ENCODE measurements at regions not wholly inside any gene's neighbourhood (a gene's known extent, or its start where the extent isn't known, plus 50 kb on each side); places are given as distances from the start of the nearest gene placed in this dataset.

DNA sequence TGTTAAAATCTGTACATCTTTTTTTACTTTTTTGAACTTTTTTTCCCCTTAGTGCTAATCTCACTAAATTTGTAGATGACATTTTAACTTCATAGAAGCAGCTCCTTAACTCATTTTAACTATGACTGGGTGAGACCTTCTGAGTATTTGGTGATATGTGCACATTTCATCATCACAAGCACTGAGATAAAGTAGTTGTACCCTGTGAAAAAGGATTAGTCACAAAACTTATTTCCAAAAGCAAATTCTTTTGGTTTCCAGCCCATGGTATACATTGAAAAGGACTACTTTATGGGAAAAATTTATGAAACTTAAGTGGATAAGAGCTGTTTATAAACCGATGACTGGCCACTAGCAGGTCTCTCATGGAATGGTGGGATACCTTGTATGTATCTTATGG is 581.5 kb downstream of the PLCL1 start:
- DNase-seq = no peak

DNA sequence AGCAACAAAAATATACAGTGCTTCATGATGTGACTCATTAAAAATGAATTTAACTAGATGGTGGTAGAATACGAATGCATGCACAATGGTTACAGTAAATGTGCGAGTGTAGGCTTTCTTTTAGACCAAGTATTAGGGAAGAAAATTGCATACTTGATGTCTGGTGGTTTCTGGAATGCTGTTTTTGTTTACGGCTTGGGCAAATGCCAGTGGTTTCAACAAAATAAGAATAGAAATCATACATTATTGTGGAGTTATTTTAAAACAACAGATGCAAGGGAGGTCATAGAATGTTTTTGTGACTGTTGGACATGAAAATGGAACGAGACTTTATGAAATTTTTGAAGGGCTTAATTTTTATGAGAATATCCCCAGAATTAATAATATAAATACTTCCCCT is 580.9 kb downstream of the PLCL1 start:
- no peak for DNase-seq

DNA sequence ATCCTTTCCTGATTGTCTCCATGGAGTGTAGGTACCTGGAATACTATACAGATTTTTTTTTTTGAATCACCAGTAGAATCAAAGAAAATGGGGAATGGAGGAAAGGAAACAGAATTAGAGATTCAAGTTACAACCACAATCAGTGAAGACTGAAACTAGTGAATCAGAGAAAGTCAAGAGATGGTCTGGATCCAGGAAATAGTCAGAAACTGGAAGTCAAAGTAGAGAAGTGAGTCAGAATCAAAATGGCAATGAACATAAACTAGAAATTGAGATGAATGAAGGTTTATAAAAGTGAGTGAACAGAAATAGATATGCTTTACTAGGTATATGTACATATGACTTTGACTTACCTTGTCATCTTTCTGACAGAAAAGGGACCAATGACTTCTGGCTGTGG is 579.0 kb downstream of the PLCL1 start:
- DNase-seq = no peak

DNA sequence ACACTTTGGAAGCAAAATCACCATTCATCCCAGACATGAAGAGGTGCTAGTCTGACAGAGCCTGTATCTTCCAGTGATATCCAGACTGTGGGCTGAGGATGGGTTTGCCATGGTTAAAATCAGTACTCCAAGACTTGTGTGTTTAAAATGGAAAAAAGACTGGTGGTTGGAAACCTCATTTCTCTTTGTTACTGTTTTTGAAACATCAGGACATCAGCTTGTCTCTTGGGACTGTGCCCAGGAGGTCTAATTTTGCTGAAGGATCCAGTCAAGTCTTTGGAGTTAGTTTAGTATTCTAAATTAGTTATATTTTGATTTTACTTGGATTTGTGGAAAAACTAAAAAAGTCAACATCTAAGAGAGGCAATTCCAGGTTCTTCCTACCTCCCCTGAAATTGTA is 578.4 kb downstream of the PLCL1 start:
- no peak for DNase-seq

DNA sequence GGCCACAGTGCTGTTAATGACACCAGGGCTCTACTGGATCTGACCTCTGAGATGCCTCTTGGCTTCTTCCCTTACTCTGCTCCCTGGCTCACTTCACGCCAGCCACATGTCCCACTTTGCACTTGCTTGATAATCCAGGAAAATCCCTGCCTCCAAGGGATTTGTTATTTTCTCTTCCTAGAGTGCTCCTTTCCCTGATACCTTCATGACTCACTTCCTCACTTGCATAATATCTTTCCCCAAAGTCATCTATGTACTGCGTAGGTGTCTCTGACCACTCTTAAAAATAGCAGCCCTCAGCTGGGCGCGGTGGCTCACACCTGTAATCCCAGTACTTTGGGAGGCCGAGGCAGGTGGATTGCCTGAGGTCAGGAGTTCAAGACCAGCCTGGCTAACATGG is 572.3 kb downstream of the PLCL1 start:
- no peak for DNase-seq

DNA sequence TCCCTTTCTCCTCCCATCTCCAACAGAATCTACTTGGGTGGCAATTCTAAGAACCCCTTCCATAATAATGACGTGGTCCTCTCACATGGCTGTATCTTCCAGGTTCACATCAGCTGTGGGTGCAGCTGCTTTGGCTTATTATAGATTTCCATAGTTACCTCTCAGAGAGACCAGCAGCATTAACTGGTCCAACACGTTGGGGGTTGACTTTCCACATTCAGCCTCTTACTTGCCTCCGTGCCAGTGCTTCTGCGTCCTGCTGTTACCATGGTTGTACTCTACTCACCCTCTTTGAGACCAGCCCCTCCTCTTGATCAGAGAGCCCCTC is 570.7 kb downstream of the PLCL1 start:
- no peak for DNase-seq

DNA sequence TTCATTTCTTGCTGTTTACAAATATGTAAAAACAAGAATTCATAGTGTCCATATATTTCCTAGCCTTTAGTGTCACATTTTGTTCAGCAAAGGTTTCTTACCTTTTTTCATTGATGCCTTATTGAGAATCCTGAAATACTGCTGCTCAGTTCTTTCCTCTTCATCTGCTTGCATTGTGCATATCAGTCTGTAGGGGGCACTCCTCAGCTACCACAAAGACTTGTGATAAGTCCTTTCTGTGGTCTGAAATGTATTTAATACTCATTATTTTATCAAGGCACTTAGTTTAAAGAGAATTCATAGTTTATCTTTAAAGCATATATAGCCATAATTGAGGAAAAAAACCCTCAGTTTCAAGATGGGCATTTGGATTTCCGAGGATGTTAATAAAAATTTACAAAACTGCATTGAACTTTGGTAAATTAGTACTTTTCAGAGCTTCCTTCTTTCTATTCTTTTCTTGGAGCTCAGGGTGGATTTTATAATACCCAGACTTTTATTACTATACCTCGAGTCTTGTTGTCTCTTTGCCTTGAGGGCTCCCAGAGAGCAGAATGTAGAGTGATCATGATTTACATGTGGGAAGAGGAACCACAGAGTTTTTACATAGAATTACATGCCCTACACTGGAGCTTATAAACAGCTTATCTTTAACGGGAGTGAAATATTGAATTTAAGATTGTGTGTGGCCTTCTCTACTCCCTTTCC is 570.1 kb downstream of the PLCL1 start:
- DNase-seq = peak; percentile 40

DNA sequence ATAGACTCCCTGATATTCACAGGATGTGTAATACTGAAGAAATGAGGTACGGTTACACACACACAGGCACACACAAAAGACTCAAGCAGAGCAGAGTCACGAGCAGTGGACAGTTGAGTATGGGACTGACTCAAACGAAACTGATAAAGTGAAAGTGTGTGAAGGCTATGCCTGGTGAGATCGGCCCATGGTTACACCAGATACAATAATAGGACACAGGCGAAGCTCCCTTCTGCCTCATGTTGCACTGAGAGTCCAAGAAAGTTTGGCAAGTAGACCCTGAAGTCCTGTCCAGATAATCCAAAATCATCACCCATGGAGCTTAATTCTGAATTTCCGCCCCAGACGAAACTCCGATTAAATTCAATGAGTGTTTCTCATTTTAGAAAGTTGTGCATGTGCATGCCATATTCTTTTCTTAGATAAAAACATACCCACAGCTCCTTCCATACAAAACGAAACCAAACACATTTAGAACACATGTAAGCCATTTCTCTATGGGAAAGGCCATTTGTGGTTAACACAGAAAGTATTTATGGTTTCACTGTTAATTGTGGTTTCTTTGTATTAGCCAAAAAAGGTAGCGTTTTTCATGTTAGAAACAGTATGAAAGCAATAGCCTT is 567.6 kb downstream of the PLCL1 start:
- DNase-seq = no peak

DNA sequence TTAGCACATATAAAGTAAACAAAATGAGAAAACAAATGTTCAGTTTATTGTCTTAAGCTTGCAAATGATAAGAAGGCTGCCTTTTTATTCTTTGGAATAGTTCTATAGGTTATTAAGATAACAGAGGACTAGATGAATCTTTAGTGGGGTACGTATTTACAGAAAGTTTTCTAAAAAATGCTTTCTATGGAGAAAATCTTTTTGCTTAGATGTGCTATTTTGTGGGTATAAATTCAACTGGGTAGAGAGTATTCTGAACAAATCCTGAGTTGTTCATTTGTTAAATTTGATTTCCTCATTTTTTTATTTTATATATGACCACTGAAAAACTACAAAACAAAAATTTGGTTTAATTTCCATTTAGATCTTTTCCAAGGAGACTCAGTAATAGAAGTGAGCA is 566.9 kb downstream of the PLCL1 start:
- no peak for DNase-seq

DNA sequence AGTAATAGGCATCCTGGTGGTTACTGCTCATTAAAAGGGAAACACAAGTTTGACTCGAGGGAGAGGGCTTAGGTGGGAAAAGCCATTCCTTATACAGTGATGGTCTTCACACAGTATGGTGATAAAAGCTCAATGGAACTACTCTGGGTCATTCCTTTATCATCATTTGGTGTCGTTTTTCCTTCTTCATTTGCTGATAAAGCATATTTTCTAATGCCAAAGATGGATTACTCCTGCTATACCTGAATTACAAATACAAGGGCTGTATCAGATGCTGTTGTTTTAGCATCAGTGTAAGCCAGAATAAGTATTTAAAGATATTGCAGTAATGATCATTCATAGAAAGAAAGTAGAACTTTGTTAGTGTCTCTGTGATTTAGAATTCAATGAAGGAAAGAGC is 563.7 kb downstream of the PLCL1 start:
- DNase-seq = no peak

DNA sequence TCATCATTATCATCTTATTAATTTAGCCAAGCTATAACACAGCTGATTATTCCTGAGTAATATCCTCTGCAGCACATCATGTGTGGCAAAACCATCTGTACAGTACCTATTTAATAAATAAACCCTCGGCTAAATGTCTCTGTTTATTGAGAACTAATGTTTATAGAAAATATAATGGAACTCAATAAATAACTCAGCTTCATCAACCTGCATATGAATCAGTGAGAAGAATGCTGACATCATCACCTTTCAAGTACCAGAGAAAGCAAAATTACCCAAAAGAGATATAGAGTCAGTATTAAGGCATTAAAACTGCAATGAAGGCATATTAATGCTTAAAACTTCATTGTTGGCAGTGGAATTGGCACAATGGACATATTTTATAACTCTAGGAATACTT is 558.3 kb downstream of the PLCL1 start:
- no peak for DNase-seq

DNA sequence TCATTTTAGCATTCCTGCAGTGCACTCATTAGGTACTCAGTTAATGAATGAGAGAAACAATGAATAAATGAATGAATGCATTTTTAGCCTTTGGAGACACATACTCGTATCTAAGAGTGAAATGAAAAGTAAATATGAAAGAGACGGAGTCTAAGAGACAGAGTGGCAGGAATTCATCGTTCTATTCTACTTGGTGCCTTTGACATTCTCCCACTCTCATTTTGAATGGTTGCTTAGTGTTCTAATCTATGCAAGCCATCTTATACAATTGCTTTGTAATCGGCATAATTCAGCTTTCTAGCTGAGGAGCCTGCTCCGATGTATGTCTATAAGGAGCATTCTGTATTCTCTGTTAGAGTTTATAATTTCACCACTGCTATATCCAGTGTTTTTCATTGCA is 554.9 kb downstream of the PLCL1 start:
- DNase-seq = no peak

DNA sequence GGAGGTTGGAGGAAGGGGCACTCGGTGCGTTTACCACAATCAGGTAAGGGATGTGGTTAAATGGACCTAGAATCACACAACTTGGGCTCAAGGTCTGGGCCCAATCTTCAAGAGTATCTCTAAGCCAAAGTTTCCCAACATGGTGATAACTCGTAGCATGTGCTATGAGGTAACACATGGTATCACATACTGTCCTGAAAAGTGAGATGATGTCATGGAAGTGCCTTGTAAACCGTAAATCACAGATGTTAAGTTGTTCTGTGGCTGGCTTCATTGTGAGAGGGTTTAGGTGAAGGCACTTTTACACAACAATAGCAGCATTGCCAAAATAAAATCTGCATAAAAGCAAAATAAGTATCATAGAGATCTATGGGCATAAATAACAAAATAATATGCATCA is 551.8 kb downstream of the PLCL1 start:
- no peak for DNase-seq

DNA sequence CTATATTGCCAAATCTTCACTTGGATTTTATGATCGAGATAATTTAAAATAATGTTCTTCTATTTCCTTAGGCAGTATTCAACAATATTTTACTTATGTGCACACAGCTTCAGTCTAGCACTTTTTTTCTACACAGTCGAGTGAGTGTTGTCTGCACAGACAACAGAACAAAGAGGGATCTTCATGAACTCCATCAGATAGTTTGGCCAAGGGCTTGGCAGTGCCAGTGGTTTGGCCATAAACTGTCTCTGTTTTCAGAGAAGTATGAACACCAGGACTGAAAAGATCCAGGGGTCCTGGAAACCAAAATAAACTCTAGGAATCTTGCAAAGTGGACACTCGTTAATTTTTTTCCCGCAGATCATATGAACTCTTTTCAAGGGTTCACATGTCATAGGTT is 547.3 kb downstream of the PLCL1 start:
- no peak for DNase-seq

DNA sequence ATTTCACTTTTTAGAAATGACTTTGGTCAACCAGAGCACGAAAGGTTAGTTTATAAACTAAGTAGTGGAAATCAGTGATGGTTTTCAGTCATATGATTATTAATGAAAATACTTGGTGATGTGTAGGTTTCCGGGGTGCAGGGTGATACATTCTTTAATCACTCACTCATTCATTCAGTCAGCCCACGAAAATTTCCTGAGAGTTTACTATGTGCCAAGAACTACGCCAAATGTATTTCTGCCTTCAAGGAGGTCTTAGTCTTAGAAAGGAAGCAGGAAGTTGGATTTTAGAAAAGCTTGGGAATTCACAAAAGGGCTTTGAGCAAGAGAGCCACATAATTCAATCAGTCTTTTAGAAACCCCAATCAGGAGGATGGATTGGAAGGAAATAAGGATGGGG is 543.6 kb downstream of the PLCL1 start:
- DNase-seq = no peak

DNA sequence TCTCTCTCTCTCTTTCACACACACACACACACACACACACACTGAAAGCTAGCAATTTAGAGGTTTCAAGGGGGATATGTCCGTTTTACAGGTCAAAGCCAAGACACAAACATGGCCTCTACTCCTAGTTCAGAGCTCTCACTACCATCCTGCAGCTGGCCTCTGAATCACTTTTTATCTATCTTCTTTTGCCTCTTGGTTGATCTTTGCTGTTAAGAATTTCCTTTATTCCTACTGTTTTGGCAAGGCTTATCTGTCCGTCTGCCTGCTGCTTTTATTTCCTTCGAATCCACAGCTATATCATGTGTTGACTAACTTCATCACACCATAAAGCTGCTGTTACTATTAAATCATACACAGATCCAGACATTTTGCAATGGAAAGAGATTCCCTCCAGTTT is 543.0 kb downstream of the PLCL1 start:
- DNase-seq = no peak

DNA sequence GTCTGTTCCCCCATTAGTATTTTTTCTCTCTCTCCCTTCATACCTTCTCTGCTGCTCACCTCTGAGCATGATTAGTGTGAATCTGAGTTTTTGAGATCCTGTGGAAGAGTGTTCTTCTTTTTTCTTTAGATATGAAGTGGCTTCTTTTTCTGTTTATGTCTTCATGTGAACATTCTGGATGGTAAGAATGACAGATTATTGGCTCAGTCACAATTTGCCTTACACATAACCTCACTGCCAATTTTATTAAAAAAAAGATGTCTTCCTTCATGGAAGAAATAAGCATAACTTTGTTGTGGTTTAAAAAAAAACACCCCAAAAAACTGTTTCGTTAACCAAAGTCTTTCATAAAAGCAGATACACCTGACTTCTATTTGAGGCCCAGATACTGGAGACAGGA is 539.1 kb downstream of the PLCL1 start:
- no peak for DNase-seq

DNA sequence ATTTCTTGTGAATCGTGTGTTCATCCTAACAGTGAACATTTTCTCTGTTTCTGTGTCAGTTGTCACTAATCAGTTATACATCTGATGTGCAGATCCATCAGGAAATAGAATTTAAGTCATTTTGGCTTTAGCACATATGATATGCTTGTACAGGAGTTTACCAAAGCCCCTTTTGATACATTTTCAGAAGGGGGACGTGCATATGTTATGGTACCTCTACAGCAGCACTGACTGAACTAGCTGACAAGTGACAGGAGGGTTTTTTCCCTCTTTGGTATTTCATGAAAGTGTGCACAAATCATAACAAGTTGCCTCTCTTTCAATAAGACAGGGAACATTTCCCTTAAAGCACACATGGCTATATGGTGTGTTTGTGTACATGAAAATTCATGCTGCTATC is 536.5 kb downstream of the PLCL1 start:
- no peak for DNase-seq

DNA sequence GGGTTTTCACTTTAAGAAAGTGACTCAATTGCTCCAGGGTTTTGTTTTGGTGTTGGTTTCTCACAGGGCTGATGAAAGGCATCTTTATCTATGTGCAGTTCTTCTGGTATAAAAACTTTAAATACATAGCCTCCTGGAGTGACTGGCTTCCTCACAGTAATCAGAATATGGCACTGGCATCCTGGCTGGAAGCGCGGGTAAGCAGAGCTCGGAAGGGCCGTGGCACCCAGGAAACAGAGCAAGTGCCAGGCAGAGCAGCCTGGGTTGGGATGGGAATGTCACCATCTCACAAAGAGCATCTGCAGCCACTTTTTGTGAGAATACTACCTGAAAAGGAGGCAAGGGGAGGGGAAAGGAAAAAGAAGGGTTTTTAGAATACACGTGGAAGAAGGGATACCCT is 534.7 kb downstream of the PLCL1 start:
- DNase-seq = no peak

DNA sequence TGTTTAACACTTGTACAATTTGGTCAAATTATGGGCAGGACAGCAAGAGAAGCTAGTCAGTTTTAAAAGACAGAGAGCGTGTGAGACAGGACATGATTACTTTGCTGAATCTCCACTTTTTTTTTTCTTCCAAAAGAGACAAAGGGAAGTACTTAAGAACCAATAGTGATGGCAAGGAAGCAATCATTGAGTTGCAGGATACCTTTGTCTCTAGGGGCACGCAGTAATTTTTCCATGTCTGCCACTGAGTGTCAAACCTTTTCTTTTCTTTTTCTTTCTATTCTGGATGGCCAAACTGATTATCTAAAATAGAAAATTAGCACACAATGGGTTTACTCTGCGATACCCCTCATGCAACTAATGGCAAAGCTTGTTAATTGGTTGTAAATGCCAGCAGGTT is 533.0 kb downstream of the PLCL1 start:
- DNase-seq = no peak

DNA sequence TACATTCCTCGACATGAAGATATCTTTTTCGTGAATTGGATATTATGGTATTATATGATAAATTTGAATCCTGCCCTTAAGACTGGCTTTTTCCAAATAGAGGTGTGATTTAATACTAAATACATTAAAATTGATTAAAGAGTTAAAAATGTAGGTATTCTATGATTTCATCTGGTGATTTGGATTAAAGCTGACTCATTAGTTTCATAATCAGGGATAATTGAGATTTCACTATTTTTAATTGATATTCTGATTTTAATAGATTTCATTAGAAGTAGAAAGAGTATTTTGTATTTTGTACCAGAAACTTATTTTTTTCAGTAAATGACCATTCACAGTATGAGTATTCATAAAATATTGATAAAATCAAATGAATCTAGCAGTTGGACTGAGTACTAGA is 524.1 kb downstream of the PLCL1 start:
- DNase-seq = no peak

DNA sequence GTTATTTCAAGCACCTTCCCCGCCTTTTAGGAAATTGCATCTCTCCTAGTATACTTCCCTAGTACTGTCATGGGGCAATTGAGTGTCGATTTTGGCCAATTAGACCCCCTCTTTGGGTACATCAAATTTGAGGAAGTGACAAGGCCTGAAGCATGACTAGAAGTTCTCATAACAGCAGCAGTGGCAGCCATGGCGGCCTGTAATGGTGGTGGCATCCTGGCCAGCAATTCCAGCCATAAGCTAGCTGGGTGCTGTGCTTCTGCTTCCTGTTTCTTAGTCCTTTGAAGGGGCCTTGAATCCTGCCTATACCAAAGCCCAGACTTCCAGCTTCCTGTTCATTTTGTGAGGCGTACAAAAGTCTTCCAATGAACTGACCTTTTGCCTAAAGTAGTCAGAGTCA is 523.1 kb downstream of the PLCL1 start:
- no peak for DNase-seq

DNA sequence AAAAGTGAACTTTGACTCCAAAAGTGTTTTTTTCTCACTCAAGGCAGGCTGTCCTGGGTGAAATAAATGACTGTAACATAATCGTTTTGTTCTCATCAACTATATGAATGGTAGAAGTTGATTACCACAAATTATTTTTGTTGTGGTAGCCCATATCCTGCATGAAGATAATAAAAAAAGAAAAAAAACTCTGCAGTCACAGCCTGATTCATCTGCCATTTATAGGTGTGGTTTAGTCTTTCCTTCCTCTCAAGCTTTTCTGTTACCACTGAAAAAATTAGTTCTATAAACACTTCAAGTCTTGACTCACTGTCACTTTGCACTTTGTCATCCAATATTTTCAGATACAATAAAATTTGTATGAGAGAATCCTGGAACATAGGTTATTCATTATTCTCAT is 522.0 kb downstream of the PLCL1 start:
- no peak for DNase-seq

DNA sequence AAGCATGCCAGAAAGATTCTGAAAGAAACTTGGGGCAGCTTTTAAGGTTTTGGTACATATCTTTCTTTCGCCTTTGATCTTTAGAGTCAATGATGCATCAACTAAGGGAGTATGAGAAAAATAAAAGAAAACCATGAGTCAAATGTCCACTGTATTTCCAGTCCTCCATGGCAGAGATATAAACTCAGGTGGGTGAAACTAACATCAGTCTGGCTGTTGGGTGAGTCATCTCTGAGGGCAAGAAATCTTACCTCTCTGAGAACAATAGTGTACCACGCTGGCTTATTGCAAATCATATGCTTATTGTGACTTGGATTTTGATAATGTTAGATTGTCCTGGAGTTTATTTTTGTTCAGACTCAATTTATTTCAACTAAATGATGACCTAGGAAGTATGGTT is 521.0 kb downstream of the PLCL1 start:
- no peak for DNase-seq

DNA sequence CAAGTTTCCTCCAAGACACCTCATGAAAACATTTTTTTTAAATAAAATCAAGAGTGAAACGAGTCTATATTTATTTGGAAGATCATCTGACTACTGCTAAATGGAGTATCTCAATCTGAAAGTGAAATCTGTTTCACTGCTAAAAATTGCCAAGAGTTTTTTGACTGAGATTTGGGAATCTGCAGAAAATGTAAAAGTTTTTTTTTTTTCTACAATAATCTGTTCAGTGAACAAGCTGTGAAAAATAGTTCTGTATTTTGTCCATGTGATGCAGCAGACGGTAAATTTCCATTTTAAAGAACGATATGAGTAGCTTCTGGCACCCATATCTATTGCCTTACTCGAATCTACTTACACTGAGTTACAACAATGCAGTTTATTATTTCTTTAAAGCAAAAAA is 519.7 kb downstream of the PLCL1 start:
- DNase-seq = no peak

DNA sequence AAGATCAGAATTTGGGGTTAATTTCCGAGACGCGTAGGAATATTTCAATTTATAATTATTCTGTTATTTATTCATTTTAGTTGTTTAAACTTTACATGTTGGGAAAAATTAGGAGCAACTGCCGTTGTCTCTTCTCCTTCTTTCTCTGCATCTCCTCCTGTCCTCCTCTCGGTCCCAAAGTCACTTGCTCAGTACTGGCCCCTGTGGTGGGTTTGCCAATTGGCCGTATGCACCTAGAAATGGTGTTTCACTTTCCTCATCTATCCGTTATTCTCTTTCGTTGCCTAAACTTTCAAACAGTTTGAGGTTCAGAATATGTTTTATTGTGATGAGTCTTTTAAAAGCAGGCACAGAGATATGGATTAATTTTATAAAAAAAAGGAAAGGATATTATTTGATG is 517.9 kb downstream of the PLCL1 start:
- DNase-seq = no peak
